GM10266 (cell line): ENCODE measurements at regions not wholly inside any gene's neighbourhood (a gene's known extent, or its start where the extent isn't known, plus 50 kb on each side); places are given as distances from the start of the nearest gene placed in this dataset.

Source experiments
- DNase-seq: peaks from one replicate; pipeline ENCODE4 v3.0.0; 2012; ENCODE audit errors: extremely low spot score
- TF ChIP-seq, protein P1 (sequence below): IDR thresholded peaks from 2 replicates; pipeline ENCODE4 v1.5.1; 2012; ENCODE audit warnings: mild to moderate bottlenecking, low read depth; ENCODE audit not compliant: control insufficient read depth, insufficient read depth; ENCODE audit errors: missing control alignments

DNA sequence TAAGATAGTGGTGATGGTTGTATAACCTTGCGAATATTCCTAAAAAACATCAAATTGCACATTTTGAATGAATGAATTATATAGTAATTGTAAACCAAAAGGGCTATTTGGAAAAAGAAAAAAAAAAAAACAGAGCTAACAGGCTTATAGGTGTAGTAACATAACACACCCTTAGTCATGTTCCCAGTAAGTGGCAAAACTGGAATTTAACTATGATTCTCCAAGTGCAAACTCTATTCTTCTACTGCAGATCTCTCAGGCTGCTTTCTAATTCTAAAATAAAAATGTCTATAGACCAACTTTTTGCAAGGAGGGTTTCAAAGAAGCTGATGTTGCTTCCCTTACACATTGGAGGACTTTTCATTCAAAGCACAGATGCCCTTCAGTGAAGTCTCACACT lies 293.2 kb upstream of the MON1B start:
- DNase-seq, result no peak
- TF ChIP-seq, protein P1, sequence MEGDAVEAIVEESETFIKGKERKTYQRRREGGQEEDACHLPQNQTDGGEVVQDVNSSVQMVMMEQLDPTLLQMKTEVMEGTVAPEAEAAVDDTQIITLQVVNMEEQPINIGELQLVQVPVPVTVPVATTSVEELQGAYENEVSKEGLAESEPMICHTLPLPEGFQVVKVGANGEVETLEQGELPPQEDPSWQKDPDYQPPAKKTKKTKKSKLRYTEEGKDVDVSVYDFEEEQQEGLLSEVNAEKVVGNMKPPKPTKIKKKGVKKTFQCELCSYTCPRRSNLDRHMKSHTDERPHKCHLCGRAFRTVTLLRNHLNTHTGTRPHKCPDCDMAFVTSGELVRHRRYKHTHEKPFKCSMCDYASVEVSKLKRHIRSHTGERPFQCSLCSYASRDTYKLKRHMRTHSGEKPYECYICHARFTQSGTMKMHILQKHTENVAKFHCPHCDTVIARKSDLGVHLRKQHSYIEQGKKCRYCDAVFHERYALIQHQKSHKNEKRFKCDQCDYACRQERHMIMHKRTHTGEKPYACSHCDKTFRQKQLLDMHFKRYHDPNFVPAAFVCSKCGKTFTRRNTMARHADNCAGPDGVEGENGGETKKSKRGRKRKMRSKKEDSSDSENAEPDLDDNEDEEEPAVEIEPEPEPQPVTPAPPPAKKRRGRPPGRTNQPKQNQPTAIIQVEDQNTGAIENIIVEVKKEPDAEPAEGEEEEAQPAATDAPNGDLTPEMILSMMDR, result no peak

DNA sequence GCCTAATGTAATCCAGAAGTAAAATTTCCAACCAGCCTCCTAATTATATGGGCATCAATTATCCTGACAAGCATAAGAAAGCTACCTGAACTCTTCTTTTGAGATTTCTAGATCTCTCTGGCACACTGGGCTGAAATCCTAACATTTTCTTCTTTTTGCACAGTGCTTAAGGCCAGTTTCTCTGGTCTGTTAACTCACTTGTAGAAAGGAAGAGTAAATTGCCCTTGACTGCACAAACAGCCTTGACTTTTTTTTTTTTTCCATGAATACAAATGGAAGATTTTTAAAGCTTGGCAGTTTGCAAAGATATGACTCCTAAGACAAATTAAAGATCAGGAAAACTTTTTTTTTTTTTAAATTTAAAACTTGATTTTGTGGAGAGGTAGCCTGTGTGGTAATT lies 291.2 kb upstream of the MON1B start:
- TF ChIP-seq, protein P1, result no peak
- DNase-seq, result no peak

DNA sequence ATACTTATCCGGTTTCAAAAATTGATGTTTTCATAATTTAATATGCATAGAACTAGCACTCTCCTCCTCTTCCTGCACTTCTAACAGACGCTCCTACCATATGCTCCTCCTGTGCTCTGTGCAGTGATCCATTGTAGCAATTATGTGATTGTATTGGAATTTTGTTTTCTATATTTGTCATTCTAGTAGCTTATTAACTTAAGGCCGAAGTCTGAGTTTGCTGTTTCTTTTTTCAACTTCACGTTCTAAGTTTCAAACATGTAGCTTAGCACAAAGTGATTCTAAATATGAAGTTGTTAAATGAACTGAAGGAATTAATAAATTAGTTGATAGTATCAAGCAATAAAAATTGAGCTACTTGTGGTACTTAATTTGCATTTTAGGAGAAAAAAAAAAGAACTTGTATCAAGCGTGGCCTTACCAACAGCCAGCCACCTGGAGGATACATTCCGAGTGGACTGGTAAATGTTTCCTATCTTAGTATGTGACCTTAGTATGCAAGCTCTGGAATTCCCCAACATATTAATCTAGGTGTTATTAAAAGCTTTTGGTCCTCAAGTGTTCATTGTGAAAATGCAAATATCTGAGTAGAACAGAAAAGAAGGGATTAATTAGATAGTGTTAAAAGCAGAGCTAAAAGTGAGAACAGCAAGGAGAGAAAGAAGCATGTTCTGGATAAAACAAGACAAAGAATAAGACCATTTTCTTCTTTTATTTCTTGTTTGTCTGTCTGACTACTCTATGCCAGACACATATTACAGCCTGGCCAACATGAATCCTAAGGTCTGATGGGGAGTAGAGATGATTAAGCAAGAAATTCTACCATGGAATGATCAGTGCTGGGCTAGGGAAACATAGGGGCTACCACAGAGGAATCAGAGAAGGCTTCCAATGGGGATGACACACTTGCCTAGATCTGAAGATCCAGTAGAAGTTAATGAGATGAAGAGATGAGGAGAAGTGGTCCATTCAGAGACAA lies 290.4 kb upstream of the MON1B start:
- TF ChIP-seq, protein P1, result no peak
- DNase-seq, result no peak

DNA sequence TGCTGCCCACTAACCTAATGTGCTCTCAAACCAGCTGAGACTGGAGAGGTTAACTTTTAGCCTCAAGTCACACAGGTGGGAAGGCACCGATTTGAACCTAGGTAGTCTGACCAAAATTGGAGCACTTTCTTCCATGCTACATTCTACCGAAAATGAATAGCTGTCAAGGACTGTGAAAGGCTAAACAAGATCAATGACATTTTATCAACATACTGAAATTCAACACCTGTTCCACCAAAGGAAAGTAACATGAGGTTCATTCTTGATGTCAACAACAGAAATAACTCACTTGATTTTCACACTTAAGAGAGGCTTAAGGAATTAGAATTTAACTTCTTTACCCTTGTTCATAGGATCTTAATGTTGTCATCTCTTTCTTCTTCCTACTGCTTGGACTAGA lies 284.4 kb upstream of the MON1B start:
- DNase-seq, result no peak
- TF ChIP-seq, protein P1, result no peak

DNA sequence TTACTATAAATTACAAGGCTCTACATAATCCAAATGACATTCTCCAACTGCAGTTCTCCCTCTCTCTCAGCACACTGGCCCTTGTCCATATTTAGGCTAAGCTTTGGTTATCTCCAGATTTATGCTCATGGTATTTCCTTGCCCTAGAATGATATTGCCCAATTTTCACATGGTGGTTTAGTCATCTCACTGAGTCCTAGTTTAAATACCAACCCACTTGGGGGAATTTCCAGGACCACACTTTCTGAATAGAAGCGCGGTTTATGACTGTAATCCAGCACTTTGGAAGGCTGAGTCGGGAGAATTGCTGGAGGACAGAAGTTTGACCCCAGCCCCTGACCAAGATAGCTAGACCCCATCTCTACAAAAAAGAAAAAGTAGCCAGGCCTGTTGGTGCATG lies 280.1 kb upstream of the MON1B start:
- DNase-seq, result no peak
- TF ChIP-seq, protein P1, result no peak

DNA sequence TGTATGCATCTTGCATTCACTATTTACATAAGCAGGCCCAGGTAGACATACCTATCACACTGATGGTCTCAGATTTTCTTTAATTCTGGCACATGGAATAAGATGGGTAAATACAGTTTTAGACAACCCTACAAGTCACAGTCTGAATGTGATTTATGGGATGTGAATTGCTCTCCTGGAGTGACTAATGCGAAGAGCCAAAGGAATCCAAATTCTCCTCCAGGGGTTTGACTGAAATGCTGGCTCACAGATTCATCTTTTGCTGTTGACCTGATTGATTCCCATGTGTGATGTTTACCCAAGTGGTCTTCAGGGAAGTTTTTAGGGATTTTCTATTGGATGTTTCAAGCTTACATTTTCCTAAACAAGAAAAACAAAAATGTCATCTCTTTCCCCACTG lies 277.9 kb upstream of the MON1B start:
- TF ChIP-seq, protein P1, result no peak
- no peak for DNase-seq

DNA sequence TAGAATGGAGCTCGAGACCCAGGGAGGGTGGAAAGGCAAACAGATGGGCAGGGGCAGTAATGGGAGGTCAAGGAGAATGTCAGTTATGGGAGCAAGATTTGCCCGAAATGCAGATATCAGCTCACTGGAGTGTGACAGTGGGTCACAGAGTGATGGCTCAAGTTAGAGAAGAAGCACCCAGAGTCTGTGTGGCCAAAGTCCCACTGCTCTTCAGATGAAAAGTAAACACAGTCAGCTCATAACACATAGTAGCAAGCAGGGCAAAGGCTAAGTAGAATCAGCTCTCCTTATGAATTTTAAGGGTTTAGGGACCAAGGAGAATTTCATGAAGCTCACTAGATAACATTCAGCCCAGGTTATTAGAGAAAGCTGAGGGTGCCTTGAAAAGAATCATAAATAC lies 264.9 kb upstream of the MON1B start:
- no peak for DNase-seq
- TF ChIP-seq, protein P1, result no peak
